Neutrophil (primary cell): ENCODE measurements at regions not wholly inside any gene's neighbourhood (a gene's known extent, or its start where the extent isn't known, plus 50 kb on each side); places are given as distances from the start of the nearest gene placed in this dataset.
A peak's percentile ranks its signal among the peaks of the same experiment; 100 is the strongest.

Experiments
- H3K27ac ChIP-seq: fragments of 200-600 bp; sonication (generic); 2 replicates; pipeline ENCODE4 v1.5.1; 2016; ENCODE audit warnings: mild to moderate bottlenecking, moderate library complexity
- H3K27me3 ChIP-seq: fragments of 200-600 bp; sonication (generic); 2 replicates; pipeline ENCODE4 v1.6.0; 2016; ENCODE audit warnings: mild to moderate bottlenecking
- H3K36me3 ChIP-seq: fragments of 200-600 bp; sonication (generic); 2 replicates; pipeline ENCODE4 v1.5.1; 2017
- H3K4me1 ChIP-seq, 2 experiments: fragments of 200-600 bp in 1 of 2; sonication (generic) in 1 of 2; 1 replicate in 1 of 2; 2 replicates in 1 of 2; pipeline versions ENCODE4 v1.5.1 to v1.6.1; 2013 to 2016; ENCODE audit warnings: low read depth in 1 of 2, low read length in 1 of 2, mild to moderate bottlenecking in 1 of 2, moderate library complexity in 1 of 2; ENCODE audit not compliant: control insufficient read depth in 1 of 2, insufficient read depth in 1 of 2
- H3K4me3 ChIP-seq, 2 experiments: fragments of 200-600 bp in 1 of 2; sonication (generic) in 1 of 2; 1 replicate in 1 of 2; 2 replicates in 1 of 2; pipeline ENCODE4 v1.5.1; 2013 to 2016; ENCODE audit warnings: low read depth in 1 of 2, low read length in 1 of 2, mild to moderate bottlenecking in 1 of 2, moderate library complexity in 1 of 2
- H3K9me3 ChIP-seq: fragments of 200-600 bp; sonication (generic); 2 replicates; pipeline ENCODE4 v1.5.1; 2016
- TF ChIP-seq, protein P1 (sequence below): fragments of 200-600 bp; sonication (generic); IDR thresholded peaks from 2 replicates; pipeline ENCODE4 v1.5.1; 2016; ENCODE audit warnings: antibody characterized with exemption

DNA sequence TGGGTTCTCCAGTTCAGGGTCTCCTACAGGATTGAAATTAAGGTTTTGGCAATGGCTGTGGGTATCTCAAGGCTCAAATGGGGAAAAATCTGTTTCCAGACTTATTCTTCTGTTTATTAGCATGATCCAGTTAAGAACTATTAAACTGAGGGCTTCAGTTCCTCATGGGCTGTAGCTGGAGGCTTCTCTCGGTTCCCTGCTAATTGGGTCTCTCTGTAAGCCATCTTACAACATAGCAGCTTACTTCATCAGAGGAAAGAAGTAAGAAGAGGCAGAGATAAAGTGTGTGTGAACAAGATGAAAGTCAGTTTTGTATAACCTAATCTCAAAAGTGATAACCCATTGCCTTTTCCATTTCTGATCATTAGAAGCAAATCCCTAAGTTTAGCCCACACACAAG is 391.9 kb downstream of the PSAT1 start:
- Histone ChIP-seq H3K36me3 (no peaks in the 10 kb centered on the region), H3K27me3 (no peaks in the 10 kb centered on the region), H3K4me1 (peaks cover 10 to 16% of the 10 kb centered on the region in 2 experiments), H3K9me3 (no peaks in the 10 kb centered on the region), H3K4me3 (no peak overlapping the region), H3K27ac (no peak overlapping the region)
- TF ChIP-seq, protein P1, sequence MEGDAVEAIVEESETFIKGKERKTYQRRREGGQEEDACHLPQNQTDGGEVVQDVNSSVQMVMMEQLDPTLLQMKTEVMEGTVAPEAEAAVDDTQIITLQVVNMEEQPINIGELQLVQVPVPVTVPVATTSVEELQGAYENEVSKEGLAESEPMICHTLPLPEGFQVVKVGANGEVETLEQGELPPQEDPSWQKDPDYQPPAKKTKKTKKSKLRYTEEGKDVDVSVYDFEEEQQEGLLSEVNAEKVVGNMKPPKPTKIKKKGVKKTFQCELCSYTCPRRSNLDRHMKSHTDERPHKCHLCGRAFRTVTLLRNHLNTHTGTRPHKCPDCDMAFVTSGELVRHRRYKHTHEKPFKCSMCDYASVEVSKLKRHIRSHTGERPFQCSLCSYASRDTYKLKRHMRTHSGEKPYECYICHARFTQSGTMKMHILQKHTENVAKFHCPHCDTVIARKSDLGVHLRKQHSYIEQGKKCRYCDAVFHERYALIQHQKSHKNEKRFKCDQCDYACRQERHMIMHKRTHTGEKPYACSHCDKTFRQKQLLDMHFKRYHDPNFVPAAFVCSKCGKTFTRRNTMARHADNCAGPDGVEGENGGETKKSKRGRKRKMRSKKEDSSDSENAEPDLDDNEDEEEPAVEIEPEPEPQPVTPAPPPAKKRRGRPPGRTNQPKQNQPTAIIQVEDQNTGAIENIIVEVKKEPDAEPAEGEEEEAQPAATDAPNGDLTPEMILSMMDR = no peak

DNA sequence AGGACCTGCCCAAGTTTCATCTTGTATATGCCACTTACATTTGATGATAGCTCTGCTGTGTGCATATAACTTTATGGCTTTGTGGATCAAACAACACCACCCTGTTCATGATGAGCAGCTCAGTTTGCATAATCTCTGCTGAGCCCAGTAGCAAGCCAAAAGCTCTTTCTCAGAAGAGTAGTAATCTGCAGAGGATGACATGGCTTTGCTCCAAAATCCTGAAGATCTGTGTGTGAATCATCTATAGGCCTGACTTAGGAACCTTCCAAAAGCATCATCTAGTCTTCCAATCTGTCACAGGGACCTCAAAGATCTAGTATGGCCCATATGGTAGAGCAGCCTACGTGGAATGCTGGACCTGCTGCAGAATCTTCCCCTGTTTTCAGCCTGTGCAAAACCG is 394.6 kb downstream of the PSAT1 start:
- Histone ChIP-seq H3K36me3 (no peaks in the 10 kb centered on the region), H3K27me3 (no peaks in the 10 kb centered on the region), H3K4me3 (no peak overlapping the region), H3K4me1 (peaks cover 37 to 43% of the 10 kb centered on the region in 2 experiments), H3K27ac (no peak overlapping the region), H3K9me3 (no peaks in the 10 kb centered on the region)
- TF ChIP-seq, protein P1 = no peak

DNA sequence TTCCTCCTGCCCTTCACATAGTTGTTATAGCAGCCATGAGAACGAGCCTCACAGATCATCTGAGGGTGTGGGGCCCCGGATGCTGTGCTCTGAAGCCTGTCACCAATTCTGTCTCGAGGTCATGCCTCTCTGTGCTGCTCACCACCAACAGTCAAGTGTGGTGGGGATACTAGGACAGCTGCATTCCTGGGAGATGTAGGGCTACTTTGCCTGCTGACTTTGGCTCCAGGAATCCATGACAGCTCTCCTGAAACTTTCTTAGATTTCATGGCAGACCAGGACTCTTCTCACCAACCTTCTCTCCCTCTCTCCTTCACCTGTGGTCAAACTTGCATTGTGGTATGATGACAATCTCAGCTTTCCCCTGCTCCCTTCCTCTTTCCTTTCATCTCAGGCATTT is 395.9 kb downstream of the PSAT1 start:
- Histone ChIP-seq H3K36me3 (no peaks in the 10 kb centered on the region), H3K27ac (no peak overlapping the region), H3K27me3 (no peaks in the 10 kb centered on the region), H3K9me3 (no peaks in the 10 kb centered on the region), H3K4me1 (peaks cover 51 to 57% of the 10 kb centered on the region in 2 experiments), H3K4me3 (no peak overlapping the region)
- TF ChIP-seq, protein P1 = no peak

DNA sequence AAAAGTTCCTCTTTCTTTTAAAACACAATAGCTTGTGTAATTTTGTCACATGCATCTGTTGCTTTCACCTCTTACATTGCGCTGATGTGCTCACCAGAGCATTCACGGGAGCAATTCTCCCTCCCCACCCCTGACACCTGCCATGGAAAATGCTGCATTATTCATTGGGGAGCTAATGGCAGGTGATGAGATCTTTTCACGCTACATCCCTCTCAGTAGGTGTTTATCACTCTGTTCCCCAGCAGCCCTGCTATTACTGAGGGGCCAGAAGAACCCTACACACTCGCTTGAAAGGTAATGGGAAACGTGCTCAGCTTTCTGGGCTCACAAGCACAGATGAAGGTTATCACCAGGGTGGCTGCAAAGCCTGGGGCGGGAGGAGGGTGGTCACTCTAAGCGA is 398.0 kb downstream of the PSAT1 start:
- TF ChIP-seq, protein P1 = no peak
- Histone ChIP-seq H3K4me1 (peaks cover 59 to 62% of the 10 kb centered on the region in 2 experiments), H3K27ac (peak overlapping the region; percentile 95), H3K27me3 (no peaks in the 10 kb centered on the region), H3K36me3 (no peaks in the 10 kb centered on the region), H3K9me3 (no peaks in the 10 kb centered on the region), H3K4me3 (peak overlapping the region; percentile 44 to 47)

DNA sequence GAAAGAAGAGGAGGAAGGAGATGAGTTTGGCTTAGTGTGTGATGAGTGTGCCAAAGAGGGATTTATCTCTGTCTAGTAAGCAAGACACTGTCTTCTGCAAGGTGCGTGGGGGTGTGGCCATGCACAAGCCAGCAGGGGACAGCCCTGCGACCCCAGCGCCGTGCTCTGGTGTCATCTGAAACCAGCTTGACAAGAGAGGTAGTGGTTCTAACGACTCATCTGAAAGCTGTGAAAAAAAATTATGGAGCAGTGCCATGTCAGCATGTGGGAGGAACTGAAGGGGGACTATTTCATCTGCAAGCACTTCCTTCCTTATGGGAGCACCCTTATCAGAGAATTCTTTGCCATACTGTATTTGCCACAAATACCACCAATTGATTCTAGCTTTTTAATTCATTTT is 398.6 kb downstream of the PSAT1 start:
- Histone ChIP-seq H3K4me3 (peak overlapping the region; percentile 44 to 47), H3K36me3 (no peaks in the 10 kb centered on the region), H3K9me3 (no peaks in the 10 kb centered on the region), H3K4me1 (peaks cover 59 to 62% of the 10 kb centered on the region in 2 experiments), H3K27me3 (no peaks in the 10 kb centered on the region), H3K27ac (peak overlapping the region; percentile 95)
- TF ChIP-seq, protein P1 = no peak

DNA sequence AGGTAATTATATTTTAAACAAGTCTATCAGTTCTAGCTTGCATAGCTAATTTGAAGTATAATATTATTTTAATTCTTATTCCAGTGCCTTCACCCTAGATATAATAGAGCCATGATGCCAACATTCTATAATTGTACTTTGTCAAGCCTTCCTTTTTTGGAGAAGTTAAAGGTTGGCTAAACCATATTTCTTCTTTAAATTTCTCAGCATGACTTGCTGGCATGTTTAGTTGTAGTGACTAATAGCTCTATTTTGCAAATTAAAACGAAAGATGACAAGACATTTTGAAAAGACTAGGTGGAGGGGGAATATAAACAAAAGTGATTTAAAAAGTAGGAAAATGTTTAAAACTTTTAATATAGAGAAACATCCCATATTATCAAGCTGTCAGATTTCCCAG is 400.7 kb downstream of the PSAT1 start:
- peak overlapping the region; percentile 95 for H3K27ac ChIP-seq
- H3K27me3 ChIP-seq = no peaks in the 10 kb centered on the region
- TF ChIP-seq, protein P1 = no peak
- no peak overlapping the region for H3K4me3 ChIP-seq
- H3K9me3 ChIP-seq = no peaks in the 10 kb centered on the region
- H3K4me1 ChIP-seq = peaks cover 59 to 62% of the 10 kb centered on the region in 2 experiments
- no peaks in the 10 kb centered on the region for H3K36me3 ChIP-seq
